ENCODE measurements at regions not wholly inside any gene's neighbourhood (a gene's known extent, or its start where the extent isn't known, plus 50 kb on each side); places are given as distances from the start of the nearest gene placed in this dataset.
"Not testable (repeated sequence)": the region's sequence is repeated elsewhere in the genome, so short reads cannot be mapped to it uniquely, and the experiment has no call there.

GRCh38 chr1:221045151-221045550 lies 165.9 kb downstream of the HLX start:
- no peak overlapping the region for H3K9ac ChIP-seq (ENCODE audit: low read length)
- TF ChIP-seq TAF1 (IDR thresholded peaks at IDR 0.05; ENCODE audit: low read depth) (no peak), RAD21 (conservative IDR thresholded peaks at IDR 0.05) (no peak), EZH2 (IDR thresholded peaks at IDR 0.05; ENCODE audit: borderline replicate concordance, insufficient read depth, low read length, poor library complexity, severe bottlenecking) (no peak), MXI1 (conservative IDR thresholded peaks at IDR 0.05; ENCODE audit: poor library complexity, severe bottlenecking) (no peak), POLR2AphosphoS5 (IDR thresholded peaks at IDR 0.05) (no peak), SMC3 (conservative IDR thresholded peaks at IDR 0.05; ENCODE audit: poor library complexity) (no peak), CTCF (IDR thresholded peaks at IDR 0.05; ENCODE audit: poor library complexity, severe bottlenecking) (no peak), EP300 (conservative IDR thresholded peaks at IDR 0.05; ENCODE audit: poor library complexity, severe bottlenecking) (no peak), REST (IDR thresholded peaks at IDR 0.05; ENCODE audit: borderline replicate concordance) (no peak)
- no peak overlapping the region for H3K4me2 ChIP-seq (ENCODE audit: low read length)
- no peak overlapping the region for H3K4me3 ChIP-seq (ENCODE audit: low read length)
- no peaks in the 10 kb centered on the region for H3K27me3 ChIP-seq (ENCODE audit: insufficient read depth, low read depth, low read length)
- no peaks in the 10 kb centered on the region for H3K9me3 ChIP-seq (ENCODE audit: low read length)
- no peaks in the 10 kb centered on the region for H3K79me2 ChIP-seq (replicated peaks; ENCODE audit: insufficient read depth, low read length)
- H3F3A ChIP-seq (ENCODE audit: insufficient read depth, low read length, poor library complexity, severe bottlenecking) = no peaks in the 10 kb centered on the region
- no peaks in the 10 kb centered on the region for H4K20me1 ChIP-seq (ENCODE audit: insufficient read depth)
- no peak overlapping the region for H2AFZ ChIP-seq (ENCODE audit: low read depth, low read length)
- H3K36me3 ChIP-seq (ENCODE audit: insufficient read depth, low read length) = no peaks in the 10 kb centered on the region
- no peak overlapping the region for H3K27ac ChIP-seq (ENCODE audit: low read length)
- H3K9me2 ChIP-seq (ENCODE audit: insufficient read depth, low read length) = no peaks in the 10 kb centered on the region

GRCh38 chr1:221045842-221046831 lies 166.9 kb downstream of the HLX start:
- H3F3A ChIP-seq (ENCODE audit: insufficient read depth, low read length, poor library complexity, severe bottlenecking) = no peaks in the 10 kb centered on the region
- H3K36me3 ChIP-seq (ENCODE audit: insufficient read depth, low read length) = no peaks in the 10 kb centered on the region
- H3K27me3 ChIP-seq (ENCODE audit: insufficient read depth, low read depth, low read length) = no peaks in the 10 kb centered on the region
- H3K4me2 ChIP-seq (ENCODE audit: low read length) = no peak overlapping the region
- H3K9ac ChIP-seq (ENCODE audit: low read length) = no peak overlapping the region
- no peak overlapping the region for H3K27ac ChIP-seq (ENCODE audit: low read length)
- no peaks in the 10 kb centered on the region for H3K9me3 ChIP-seq (ENCODE audit: low read length)
- no peak overlapping the region for H3K4me3 ChIP-seq (ENCODE audit: low read length)
- no peaks in the 10 kb centered on the region for H3K79me2 ChIP-seq (replicated peaks; ENCODE audit: insufficient read depth, low read length)
- TF ChIP-seq RAD21 (conservative IDR thresholded peaks at IDR 0.05) (no peak), EP300 (conservative IDR thresholded peaks at IDR 0.05; ENCODE audit: poor library complexity, severe bottlenecking) (no peak)
- H3K9me2 ChIP-seq (ENCODE audit: insufficient read depth, low read length) = no peaks in the 10 kb centered on the region
- no peak overlapping the region for H2AFZ ChIP-seq (ENCODE audit: low read depth, low read length)
- no peaks in the 10 kb centered on the region for H4K20me1 ChIP-seq (ENCODE audit: insufficient read depth)

- not testable (repeated sequence) for H3K27ac ChIP-seq (ENCODE audit: low read length); H3K4me2 ChIP-seq (ENCODE audit: low read length); H3K4me3 ChIP-seq (ENCODE audit: low read length); H4K20me1 ChIP-seq (ENCODE audit: insufficient read depth); H3K9me2 ChIP-seq (ENCODE audit: insufficient read depth, low read length); H3K9ac ChIP-seq (ENCODE audit: low read length); H3F3A ChIP-seq (ENCODE audit: insufficient read depth, low read length, poor library complexity, severe bottlenecking); H3K79me2 ChIP-seq (replicated peaks; ENCODE audit: insufficient read depth, low read length); H3K9me3 ChIP-seq (ENCODE audit: low read length); H2AFZ ChIP-seq (ENCODE audit: low read depth, low read length); H3K27me3 ChIP-seq (ENCODE audit: insufficient read depth, low read depth, low read length); H3K36me3 ChIP-seq (ENCODE audit: insufficient read depth, low read length)
Observed at GRCh38 chr1:221051391-221051790, 172.1 kb downstream of the HLX start.
